Esophagus squamous epithelium (tissue), 5 donors: ENCODE measurements at regions not wholly inside any gene's neighbourhood (a gene's known extent, or its start where the extent isn't known, plus 50 kb on each side); places are given as distances from the start of the nearest gene placed in this dataset.

Source experiments
- DNase-seq: peaks from one replicate; lab custom pipeline; 2025; lab: John Stamatoyannopoulos, UW
- H3K27ac ChIP-seq, 4 donors: fragments of 200-600 bp; sonication (generic); one replicate each; pipeline ENCODE4 v1.5.1; 2016 to 2019; ENCODE audit warnings: mild to moderate bottlenecking in 1 of 4
- H3K27me3 ChIP-seq, 4 donors: fragments of 200-600 bp; sonication (generic); 1 replicate in 3 of 4; 2 replicates in 1 of 4; pipeline versions ENCODE4 v1.5.1 to v1.6.0; 2017 to 2021; ENCODE audit warnings: antibody characterized with exemption in 1 of 4
- H3K36me3 ChIP-seq, 3 donors: fragments of 200-600 bp; sonication (generic); one replicate each; pipeline ENCODE4 v1.5.1; 2016 to 2019
- H3K4me1 ChIP-seq, 3 donors: fragments of 200-600 bp; sonication (generic); one replicate each; pipeline ENCODE4 v1.5.1; 2017 to 2019
- H3K4me3 ChIP-seq, 4 donors: fragments of 200-600 bp; sonication (generic); 1 replicate in 3 of 4; 2 replicates in 1 of 4; pipeline ENCODE4 v1.5.1; 2016 to 2019; ENCODE audit warnings: mild to moderate bottlenecking in 2 of 4, moderate library complexity in 1 of 4
- H3K9me3 ChIP-seq, 3 donors: fragments of 200-600 bp; sonication (generic); one replicate each; pipeline ENCODE4 v1.5.1; 2016 to 2019
- CTCF ChIP-seq, 6 experiments: fragments of 450-650 bp in 4 of 6; fragments of 200-600 bp in 2 of 6; sonication (generic) in 2 of 6; IDR thresholded peaks; one replicate each; pipeline ENCODE4 v1.5.1; 2016 to 2019; ENCODE audit warnings: antibody characterized with exemption in 6 of 6, mild to moderate bottlenecking in 4 of 6, moderate library complexity in 4 of 6
- POLR2A ChIP-seq, 4 donors: fragments of 450-650 bp; IDR thresholded peaks; one replicate each; pipeline ENCODE4 v1.6.1; 2017; ENCODE audit warnings: antibody characterized with exemption in 4 of 4, mild to moderate bottlenecking in 4 of 4, moderate library complexity in 3 of 4
- WGBS, 2 donors: methylation state at CpG; one replicate each; pipeline ENCODE4 v1.1.5; 2018; 5-methylcytosine and 5-hydroxymethylcytosine counted together
- intact Hi-C: fragments of 100-400 bp; cut with DNase I; formaldehyde crosslinking; loops from one replicate; pipeline ENCODE4 v1.15.0; 2022
- donor health status: DM: yes; HTN: yes; CAD: no.

GRCh38 chrX:45743906-45744625 lies 543.4 kb upstream of the DIPK2B start:
- no peak for TF ChIP-seq POLR2A (IDR thresholded peaks at IDR 0.05)
- no peak for TF ChIP-seq CTCF (IDR thresholded peaks at IDR 0.05)
- 91 to 96% methylated on average over 6 of the region's 6 CpGs for WGBS, 2 donors
- H3K4me3 ChIP-seq = no peak overlapping the region
- no peaks in the 10 kb centered on the region for H3K9me3 ChIP-seq
- no peak overlapping the region for H3K27ac ChIP-seq
- no peaks in the 10 kb centered on the region for H3K27me3 ChIP-seq
- peaks cover 0 to 16% (median 0%) of the 10 kb centered on the region in 3 donors for H3K4me1 ChIP-seq
- intact Hi-C loops = no loop called here
- peaks cover 0 to 29% (median 0%) of the 10 kb centered on the region in 3 donors for H3K36me3 ChIP-seq
- no peak for DNase-seq

- intact Hi-C loops = no loop called here
- peaks cover 0 to 29% (median 0%) of the 10 kb centered on the region in 3 donors for H3K36me3 ChIP-seq
- H3K4me1 ChIP-seq = peaks cover 0 to 8% (median 0%) of the 10 kb centered on the region in 3 donors
- no peak for DNase-seq
- no peak overlapping the region for H3K27ac ChIP-seq
- TF ChIP-seq CTCF (IDR thresholded peaks at IDR 0.05) (no peak), POLR2A (IDR thresholded peaks at IDR 0.05) (no peak)
- WGBS, 2 donors = 67 to 75% methylated on average over 4 of the region's 5 CpGs
- H3K9me3 ChIP-seq = no peaks in the 10 kb centered on the region
- no peak overlapping the region for H3K4me3 ChIP-seq
- no peaks in the 10 kb centered on the region for H3K27me3 ChIP-seq
Measured at GRCh38 chrX:45743081-45743533, 542.4 kb upstream of the DIPK2B start.

DNA sequence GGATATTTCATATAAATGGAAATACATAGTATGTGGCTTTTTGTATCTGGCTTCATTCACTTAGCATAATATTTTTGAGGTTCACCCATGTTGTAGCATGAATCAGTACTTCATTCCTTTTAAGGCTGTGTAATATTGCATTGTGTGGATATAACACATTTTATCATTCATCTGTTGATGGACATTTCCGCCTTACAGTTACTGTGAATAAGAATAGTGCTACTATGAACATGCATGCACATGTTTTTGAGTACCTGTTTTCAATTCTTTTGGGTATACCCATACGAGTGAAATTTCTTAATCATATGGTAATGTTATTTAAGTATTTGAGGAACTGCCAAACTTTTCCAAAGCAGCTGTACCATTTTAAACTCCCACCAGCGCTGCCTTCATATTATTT lies 539.6 kb upstream of the DIPK2B start:
- no peaks in the 10 kb centered on the region for H3K9me3 ChIP-seq
- 23 to 42% methylated on average over 3 of the region's 3 CpGs for WGBS, 2 donors
- TF ChIP-seq CTCF (IDR thresholded peaks at IDR 0.05) (no peak), POLR2A (IDR thresholded peaks at IDR 0.05) (no peak)
- intact Hi-C loops = no loop called here
- DNase-seq = no peak
- H3K4me1 ChIP-seq = peaks cover 0 to 5% (median 0%) of the 10 kb centered on the region in 3 donors
- peaks cover 0 to 16% (median 0%) of the 10 kb centered on the region in 3 donors for H3K36me3 ChIP-seq
- H3K4me3 ChIP-seq = no peak overlapping the region
- no peak overlapping the region for H3K27ac ChIP-seq
- H3K27me3 ChIP-seq = no peaks in the 10 kb centered on the region

DNA sequence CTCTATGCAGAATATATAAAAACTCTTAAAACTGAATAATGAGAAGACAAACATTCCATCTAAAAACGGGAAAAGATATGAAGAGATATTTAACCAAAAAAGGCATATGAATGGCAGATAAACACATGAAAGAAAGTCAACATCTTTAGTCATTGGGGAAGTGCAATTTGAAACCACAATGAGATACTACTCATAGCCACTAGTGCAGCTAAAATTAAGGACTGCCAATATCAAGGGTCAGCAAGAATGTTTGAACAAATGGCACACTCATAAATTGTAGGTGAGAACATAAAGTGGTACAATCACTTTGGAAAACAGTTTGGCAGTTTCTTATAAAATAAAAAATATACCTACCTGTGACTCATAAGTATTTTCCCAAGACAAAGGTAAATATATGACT lies 534.9 kb upstream of the DIPK2B start:
- no peak for DNase-seq
- WGBS, 2 donors = 50 to 53% methylated on average over 1 of the region's 1 CpG
- H3K27ac ChIP-seq = no peak overlapping the region
- H3K4me3 ChIP-seq = no peak overlapping the region
- intact Hi-C loops = no loop called here
- H3K27me3 ChIP-seq = no peaks in the 10 kb centered on the region
- H3K4me1 ChIP-seq = peaks cover 0 to 5% (median 0%) of the 10 kb centered on the region in 3 donors
- H3K9me3 ChIP-seq = no peaks in the 10 kb centered on the region
- H3K36me3 ChIP-seq = no peaks in the 10 kb centered on the region
- TF ChIP-seq POLR2A (IDR thresholded peaks at IDR 0.05) = no peak
- TF ChIP-seq CTCF (IDR thresholded peaks at IDR 0.05) = no peak

DNA sequence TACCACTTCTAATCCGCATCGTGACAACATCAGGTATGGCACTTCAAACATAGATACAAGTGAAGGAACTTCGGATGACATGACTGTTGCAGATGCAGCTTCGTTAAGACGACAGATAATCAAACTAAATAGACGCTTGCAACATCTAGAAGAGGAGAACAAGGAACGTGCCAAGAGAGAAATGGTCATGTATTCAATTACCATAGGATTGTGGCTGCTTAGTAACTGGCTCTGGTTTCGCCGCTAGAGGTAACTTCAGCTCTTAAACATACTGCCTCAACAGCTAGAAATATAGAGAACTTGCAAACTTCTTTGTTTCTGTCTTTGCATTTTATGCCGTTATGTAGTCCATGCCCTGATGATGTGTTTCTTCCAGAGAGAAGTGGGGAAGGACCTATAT lies 530.8 kb upstream of the DIPK2B start:
- H3K36me3 ChIP-seq = no peaks in the 10 kb centered on the region
- H3K27ac ChIP-seq = no peak overlapping the region
- TF ChIP-seq POLR2A (IDR thresholded peaks at IDR 0.05) = no peak
- no peak for TF ChIP-seq CTCF (IDR thresholded peaks at IDR 0.05)
- no peaks in the 10 kb centered on the region for H3K27me3 ChIP-seq
- no peaks in the 10 kb centered on the region for H3K9me3 ChIP-seq
- H3K4me3 ChIP-seq = no peak overlapping the region
- no peak for DNase-seq
- intact Hi-C loops = no loop called here
- WGBS, 2 donors = 88 to 92% methylated on average over 10 of the region's 10 CpGs
- no peaks in the 10 kb centered on the region for H3K4me1 ChIP-seq
